Loucy (cell line): ENCODE measurements at regions not wholly inside any gene's neighbourhood (a gene's known extent, or its start where the extent isn't known, plus 50 kb on each side); places are given as distances from the start of the nearest gene placed in this dataset.

Experiments
- H2AFZ ChIP-seq: fragments of 200-600 bp; sonication (generic); 2 replicates; pipeline ENCODE4 v1.6.0; 2016; ENCODE audit warnings: antibody characterized with exemption, mild to moderate bottlenecking, low read length, moderate library complexity
- H3F3A ChIP-seq: fragments of 200-600 bp; 2 replicates; pipeline ENCODE4 v1.6.0; 2016; ENCODE audit warnings: antibody characterized with exemption, low read depth, mild to moderate bottlenecking
- H3K27me3 ChIP-seq: fragments of 200-600 bp; sonication (generic); 2 replicates; pipeline ENCODE4 v1.6.1; 2014; ENCODE audit warnings: low read length, mild to moderate bottlenecking; ENCODE audit not compliant: insufficient read depth, poor library complexity, severe bottlenecking
- H3K36me3 ChIP-seq: fragments of 200-600 bp; sonication (generic); 2 replicates; pipeline ENCODE4 v1.6.1; 2016; ENCODE audit warnings: low read length; ENCODE audit not compliant: insufficient read depth
- H3K4me1 ChIP-seq: fragments of 200-600 bp; sonication (generic); 2 replicates; pipeline ENCODE4 v1.5.1; 2014; ENCODE audit warnings: low read length, mild to moderate bottlenecking; ENCODE audit not compliant: insufficient read depth, poor library complexity, severe bottlenecking
- H3K4me2 ChIP-seq: fragments of 200-600 bp; sonication (generic); 2 replicates; pipeline ENCODE4 v1.6.0; 2014; ENCODE audit warnings: antibody characterized with exemption, low read length, low read depth, mild to moderate bottlenecking; ENCODE audit not compliant: poor library complexity, severe bottlenecking
- H3K4me3 ChIP-seq: fragments of 200-600 bp; sonication (generic); 2 replicates; pipeline ENCODE4 v1.5.1; 2014; ENCODE audit warnings: low read length, mild to moderate bottlenecking, mixed read lengths; ENCODE audit not compliant: poor library complexity, severe bottlenecking
- H3K79me2 ChIP-seq: fragments of 200-600 bp; sonication (generic); 2 replicates; pipeline ENCODE4 v1.6.1; 2014; ENCODE audit warnings: low read length; ENCODE audit not compliant: insufficient read depth
- H3K9ac ChIP-seq: fragments of 200-600 bp; sonication (generic); 2 replicates; pipeline ENCODE4 v1.6.0; 2014; ENCODE audit warnings: mild to moderate bottlenecking, low read depth, low read length, moderate library complexity; ENCODE audit not compliant: poor library complexity, severe bottlenecking
- H3K9me2 ChIP-seq: fragments of 200-600 bp; sonication (generic); replicated peaks from 2 replicates; pipeline ENCODE4 v1.6.1; 2016; ENCODE audit warnings: low read depth, low read length, mixed read lengths
- H3K9me3 ChIP-seq: fragments of 200-600 bp; sonication (generic); 2 replicates; pipeline ENCODE4 v1.6.1; 2014; ENCODE audit warnings: mild to moderate bottlenecking, antibody characterized with exemption, low read length, low read depth; ENCODE audit not compliant: insufficient read depth
- H4K20me1 ChIP-seq: fragments of 200-600 bp; sonication (generic); 2 replicates; pipeline ENCODE4 v1.6.0; 2014; ENCODE audit warnings: antibody characterized with exemption, low read length, mild to moderate bottlenecking; ENCODE audit not compliant: insufficient read depth, poor library complexity, severe bottlenecking
- CTCF ChIP-seq: fragments of 200-600 bp; sonication (generic); conservative IDR thresholded peaks from 2 replicates; pipeline ENCODE4 v1.5.1; 2014; ENCODE audit warnings: mild to moderate bottlenecking, antibody characterized with exemption, low read length
- EZH2phosphoT487 ChIP-seq: fragments of 200-600 bp; IDR thresholded peaks from 2 replicates; pipeline ENCODE4 v1.6.1; 2018; ENCODE audit warnings: antibody characterized with exemption, mild to moderate bottlenecking, moderate library complexity, borderline replicate concordance

GRCh38 chr3:126268866-126269265 is 88.3 kb downstream of the KLF15 start:
- Histone ChIP-seq H3K9me3 (no peaks in the 10 kb centered on the region), H3K4me2 (no peak overlapping the region), H3K4me1 (no peaks in the 10 kb centered on the region), H3K79me2 (no peaks in the 10 kb centered on the region), H2AFZ (no peak overlapping the region), H3F3A (no peaks in the 10 kb centered on the region), H3K27me3 (no peaks in the 10 kb centered on the region), H3K9me2 (no peaks in the 10 kb centered on the region), H4K20me1 (no peaks in the 10 kb centered on the region), H3K9ac (no peak overlapping the region), H3K4me3 (no peak overlapping the region), H3K36me3 (no peaks in the 10 kb centered on the region)
- no peak for TF ChIP-seq EZH2phosphoT487
- TF ChIP-seq CTCF = no peak

- Histone ChIP-seq H4K20me1 (no peaks in the 10 kb centered on the region), H3F3A (no peaks in the 10 kb centered on the region), H3K9ac (no peak overlapping the region), H3K9me3 (no peaks in the 10 kb centered on the region), H3K4me3 (no peak overlapping the region), H3K9me2 (no peaks in the 10 kb centered on the region), H3K27me3 (no peaks in the 10 kb centered on the region), H3K79me2 (no peaks in the 10 kb centered on the region), H3K36me3 (no peaks in the 10 kb centered on the region), H3K4me2 (no peak overlapping the region), H2AFZ (no peak overlapping the region), H3K4me1 (no peaks in the 10 kb centered on the region)
- TF ChIP-seq CTCF (no peak), EZH2phosphoT487 (no peak)
Measured at GRCh38 chr3:126267976-126268615, 87.7 kb upstream of the ALDH1L1 start.

DNA sequence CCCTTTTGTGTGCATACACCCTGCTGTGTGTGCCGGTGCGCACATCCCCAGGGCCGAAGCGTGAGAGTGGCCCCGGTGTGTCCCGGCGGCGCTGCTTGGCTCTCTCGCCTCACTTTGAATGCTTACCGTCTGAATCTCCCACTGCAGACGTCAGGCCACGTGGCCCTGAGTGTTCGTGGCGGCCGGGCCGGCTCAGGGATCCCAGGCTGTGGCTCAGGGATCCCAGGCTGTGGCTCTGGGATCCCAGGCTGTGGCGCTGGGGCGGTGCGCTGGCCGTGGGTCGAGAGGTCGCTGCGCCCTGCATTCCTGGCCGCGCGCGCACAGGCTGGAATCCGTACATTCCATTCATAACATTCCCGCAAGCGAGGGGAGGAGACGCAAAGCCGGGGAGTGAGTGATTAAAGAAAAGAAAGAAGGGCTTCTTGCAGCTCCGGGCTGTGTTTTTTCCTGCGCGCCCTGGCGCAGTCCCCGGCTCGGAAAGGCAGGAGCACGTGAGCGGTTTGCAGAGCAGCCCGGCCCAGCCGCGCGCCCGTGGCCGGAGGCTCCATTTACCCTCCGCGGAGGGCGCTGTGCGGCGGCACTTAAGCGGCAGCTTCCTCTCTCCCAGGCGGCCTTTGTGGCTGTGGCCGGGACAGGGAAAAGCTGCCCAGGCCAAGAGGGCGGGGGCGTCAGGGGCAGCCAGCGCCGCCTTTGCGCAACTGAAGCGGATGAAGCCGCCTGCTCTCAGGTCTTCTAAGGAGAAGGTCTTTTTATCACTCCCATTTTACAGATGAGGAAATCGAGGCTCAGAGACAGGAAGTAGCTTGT is 87.0 kb upstream of the ALDH1L1 start:
- no peaks in the 10 kb centered on the region for H4K20me1 ChIP-seq
- H3K4me2 ChIP-seq = no peak overlapping the region
- no peaks in the 10 kb centered on the region for H3K4me1 ChIP-seq
- no peak for TF ChIP-seq EZH2phosphoT487
- no peak for TF ChIP-seq CTCF
- no peaks in the 10 kb centered on the region for H3K9me3 ChIP-seq
- H3K79me2 ChIP-seq = no peaks in the 10 kb centered on the region
- no peaks in the 10 kb centered on the region for H3F3A ChIP-seq
- H2AFZ ChIP-seq = no peak overlapping the region
- H3K9ac ChIP-seq = no peak overlapping the region
- no peaks in the 10 kb centered on the region for H3K36me3 ChIP-seq
- H3K27me3 ChIP-seq = no peaks in the 10 kb centered on the region
- H3K9me2 ChIP-seq = no peaks in the 10 kb centered on the region
- H3K4me3 ChIP-seq = no peak overlapping the region
